ENCODE measurements at regions not wholly inside any gene's neighbourhood (a gene's known extent, or its start where the extent isn't known, plus 50 kb on each side); places are given as distances from the start of the nearest gene placed in this dataset.

GRCh38 chr14:104265918-104266630, 127.7 kb downstream of the KIF26A start (continued):
- TF ChIP-seq EZH2 (IDR thresholded peaks at IDR 0.05; ENCODE audit: low read depth, unreplicated experiment) (no peak), JUNB (IDR thresholded peaks at IDR 0.05; ENCODE audit: unreplicated experiment) (no peak), NANOG (IDR thresholded peaks at IDR 0.05; ENCODE audit: borderline replicate concordance) (no peak), STAT1 (IDR thresholded peaks at IDR 0.05; ENCODE audit: unreplicated experiment) (no peak), ZNF114 (CRISPR knock-in tag; IDR thresholded peaks at IDR 0.05) (no peak)

- H3K4me1 ChIP-seq (ENCODE audit: insufficient read depth), result no peaks in the 10 kb centered on the region
- no peaks in the 10 kb centered on the region for H3K27me3 ChIP-seq (ENCODE audit: insufficient read depth)
- H3K27me3 Mint-ChIP-seq (ENCODE audit: insufficient read depth, low read depth, poor library complexity), result peaks cover 13% of the 10 kb centered on the region
- peak overlapping the region; percentile 69; the same call in 1 of the 2 replicates for H2AFZ ChIP-seq
- H3K4me2 ChIP-seq, result no peak overlapping the region
- no peak overlapping the region for H3K27ac ChIP-seq (ENCODE audit: low read depth)
- H3K27ac Mint-ChIP-seq, result no peak overlapping the region
- H3K4me1 Mint-ChIP-seq, result peaks cover 15% of the 10 kb centered on the region
- no peaks in the 10 kb centered on the region for H3K79me2 ChIP-seq (replicated peaks; ENCODE audit: insufficient read depth)
- DNase-seq (ENCODE audit: low spot score) (no peak), ATAC-seq (no peak)
- no peak overlapping the region for H3K4me3 ChIP-seq
- no peaks in the 10 kb centered on the region; the same call in 2 of the 3 replicates for H3K36me3 Mint-ChIP-seq (ENCODE audit: low read depth)
- H3K36me3 ChIP-seq (ENCODE audit: insufficient read depth), result no peaks in the 10 kb centered on the region
- no peak overlapping the region for H3K4me3 Mint-ChIP-seq
- H3K9me3 Mint-ChIP-seq, result peaks cover 2% of the 10 kb centered on the region; the same call in 1 of the 3 replicates
- H3F3A ChIP-seq (replicated peaks; ENCODE audit: low read depth), result no peaks in the 10 kb centered on the region
- no peaks in the 10 kb centered on the region for H3K9me2 ChIP-seq (ENCODE audit: insufficient read depth)
- H4K20me1 ChIP-seq (replicated peaks; ENCODE audit: insufficient read depth), result no peaks in the 10 kb centered on the region
- TF ChIP-seq NANOG (IDR thresholded peaks at IDR 0.05; ENCODE audit: borderline replicate concordance) (no peak), POLR2AphosphoS5 (IDR thresholded peaks at IDR 0.05; ENCODE audit: low read depth) (no peak), CTCF (conservative IDR thresholded peaks at IDR 0.05; ENCODE audit: low read depth in 2 of 2) (no peak), ETS1 (IDR thresholded peaks at IDR 0.05) (no peak), ZNF331 (CRISPR knock-in tag; IDR thresholded peaks at IDR 0.05; ENCODE audit: low read depth) (no peak), CREB1 (CRISPR knock-in tag; IDR thresholded peaks at IDR 0.05; ENCODE audit: low read depth) (no peak), ZNF114 (CRISPR knock-in tag; IDR thresholded peaks at IDR 0.05) (no peak), EZH2 (IDR thresholded peaks at IDR 0.05; ENCODE audit: low read depth, unreplicated experiment) (no peak), ZNF462 (CRISPR knock-in tag; IDR thresholded peaks at IDR 0.05) (no peak), EZH2phosphoT487 (IDR thresholded peaks at IDR 0.05; ENCODE audit: unreplicated experiment) (no peak), JUNB (IDR thresholded peaks at IDR 0.05; ENCODE audit: unreplicated experiment) (no peak), STAT1 (IDR thresholded peaks at IDR 0.05; ENCODE audit: unreplicated experiment) (no peak)
Observed at GRCh38 chr14:104266631-104267575, 128.5 kb downstream of the KIF26A start.

Data from GM23338 (cell line).